HL-60 (cell line): ENCODE measurements at regions not wholly inside any gene's neighbourhood (a gene's known extent, or its start where the extent isn't known, plus 50 kb on each side); places are given as distances from the start of the nearest gene placed in this dataset.

ENCODE experiments used
- GABPA ChIP-seq: IDR thresholded peaks from 2 replicates; pipeline ENCODE4 v1.6.1; 2012; ENCODE audit warnings: low read depth
- POLR2AphosphoS5 ChIP-seq: IDR thresholded peaks from 2 replicates; pipeline ENCODE4 v1.6.1; 2012; ENCODE audit warnings: low read depth
- TF ChIP-seq, protein P1 (sequence below): IDR thresholded peaks from one replicate; pipeline ENCODE4 v1.5.1; 2011; ENCODE audit warnings: low read length, control low read depth, inconsistent platforms; ENCODE audit not compliant: insufficient read depth
- TF ChIP-seq, protein P2 (sequence below): IDR thresholded peaks from 2 replicates; pipeline ENCODE4 v1.6.1; 2012; ENCODE audit warnings: low read depth; ENCODE audit not compliant: insufficient replicate concordance

GRCh38 chr10:120688928-120689327, 162.2 kb upstream of the WDR11 start:
- TF ChIP-seq, protein P1, sequence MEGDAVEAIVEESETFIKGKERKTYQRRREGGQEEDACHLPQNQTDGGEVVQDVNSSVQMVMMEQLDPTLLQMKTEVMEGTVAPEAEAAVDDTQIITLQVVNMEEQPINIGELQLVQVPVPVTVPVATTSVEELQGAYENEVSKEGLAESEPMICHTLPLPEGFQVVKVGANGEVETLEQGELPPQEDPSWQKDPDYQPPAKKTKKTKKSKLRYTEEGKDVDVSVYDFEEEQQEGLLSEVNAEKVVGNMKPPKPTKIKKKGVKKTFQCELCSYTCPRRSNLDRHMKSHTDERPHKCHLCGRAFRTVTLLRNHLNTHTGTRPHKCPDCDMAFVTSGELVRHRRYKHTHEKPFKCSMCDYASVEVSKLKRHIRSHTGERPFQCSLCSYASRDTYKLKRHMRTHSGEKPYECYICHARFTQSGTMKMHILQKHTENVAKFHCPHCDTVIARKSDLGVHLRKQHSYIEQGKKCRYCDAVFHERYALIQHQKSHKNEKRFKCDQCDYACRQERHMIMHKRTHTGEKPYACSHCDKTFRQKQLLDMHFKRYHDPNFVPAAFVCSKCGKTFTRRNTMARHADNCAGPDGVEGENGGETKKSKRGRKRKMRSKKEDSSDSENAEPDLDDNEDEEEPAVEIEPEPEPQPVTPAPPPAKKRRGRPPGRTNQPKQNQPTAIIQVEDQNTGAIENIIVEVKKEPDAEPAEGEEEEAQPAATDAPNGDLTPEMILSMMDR = no peak
- TF ChIP-seq POLR2AphosphoS5 = no peak
- TF ChIP-seq GABPA = no peak
- TF ChIP-seq, protein P2, sequence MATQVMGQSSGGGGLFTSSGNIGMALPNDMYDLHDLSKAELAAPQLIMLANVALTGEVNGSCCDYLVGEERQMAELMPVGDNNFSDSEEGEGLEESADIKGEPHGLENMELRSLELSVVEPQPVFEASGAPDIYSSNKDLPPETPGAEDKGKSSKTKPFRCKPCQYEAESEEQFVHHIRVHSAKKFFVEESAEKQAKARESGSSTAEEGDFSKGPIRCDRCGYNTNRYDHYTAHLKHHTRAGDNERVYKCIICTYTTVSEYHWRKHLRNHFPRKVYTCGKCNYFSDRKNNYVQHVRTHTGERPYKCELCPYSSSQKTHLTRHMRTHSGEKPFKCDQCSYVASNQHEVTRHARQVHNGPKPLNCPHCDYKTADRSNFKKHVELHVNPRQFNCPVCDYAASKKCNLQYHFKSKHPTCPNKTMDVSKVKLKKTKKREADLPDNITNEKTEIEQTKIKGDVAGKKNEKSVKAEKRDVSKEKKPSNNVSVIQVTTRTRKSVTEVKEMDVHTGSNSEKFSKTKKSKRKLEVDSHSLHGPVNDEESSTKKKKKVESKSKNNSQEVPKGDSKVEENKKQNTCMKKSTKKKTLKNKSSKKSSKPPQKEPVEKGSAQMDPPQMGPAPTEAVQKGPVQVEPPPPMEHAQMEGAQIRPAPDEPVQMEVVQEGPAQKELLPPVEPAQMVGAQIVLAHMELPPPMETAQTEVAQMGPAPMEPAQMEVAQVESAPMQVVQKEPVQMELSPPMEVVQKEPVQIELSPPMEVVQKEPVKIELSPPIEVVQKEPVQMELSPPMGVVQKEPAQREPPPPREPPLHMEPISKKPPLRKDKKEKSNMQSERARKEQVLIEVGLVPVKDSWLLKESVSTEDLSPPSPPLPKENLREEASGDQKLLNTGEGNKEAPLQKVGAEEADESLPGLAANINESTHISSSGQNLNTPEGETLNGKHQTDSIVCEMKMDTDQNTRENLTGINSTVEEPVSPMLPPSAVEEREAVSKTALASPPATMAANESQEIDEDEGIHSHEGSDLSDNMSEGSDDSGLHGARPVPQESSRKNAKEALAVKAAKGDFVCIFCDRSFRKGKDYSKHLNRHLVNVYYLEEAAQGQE = peak; percentile 90
